Inferior parietal cortex (tissue), 1 donor: ENCODE measurements at regions not wholly inside any gene's neighbourhood (a gene's known extent, or its start where the extent isn't known, plus 50 kb on each side); places are given as distances from the start of the nearest gene placed in this dataset.
A peak's percentile ranks its signal among the peaks of the same experiment; 100 is the strongest.
"Not testable (repeated sequence)": the region's sequence is repeated elsewhere in the genome, so short reads cannot be mapped to it uniquely, and the experiment has no call there.

Experiments
- DNase-seq: peaks from one replicate; pipeline ENCODE4 v3.0.0-alpha.2; 2016; ENCODE audit errors: extremely low spot score

DNA sequence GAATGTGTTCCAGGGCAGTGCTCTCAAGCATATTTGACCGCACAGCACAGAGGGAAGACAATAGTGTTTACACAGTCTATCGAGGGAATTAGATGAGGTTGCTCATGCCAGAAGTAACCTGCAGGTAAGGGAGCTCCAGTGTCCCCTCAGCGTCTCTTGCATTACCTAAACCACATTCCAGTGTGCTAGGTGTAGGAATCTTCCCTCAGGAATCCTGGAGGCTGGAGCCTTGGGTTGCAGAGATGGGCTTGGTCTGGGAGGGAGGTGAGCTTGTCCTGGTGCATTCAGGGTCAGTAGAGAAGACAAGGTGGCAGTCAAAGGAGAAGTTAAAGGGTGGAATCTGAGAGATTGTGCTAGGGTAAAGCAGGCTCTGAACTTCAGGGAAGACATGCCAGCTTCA is 56.3 kb downstream of the SOX14 start:
- DNase-seq: no peak

DNA sequence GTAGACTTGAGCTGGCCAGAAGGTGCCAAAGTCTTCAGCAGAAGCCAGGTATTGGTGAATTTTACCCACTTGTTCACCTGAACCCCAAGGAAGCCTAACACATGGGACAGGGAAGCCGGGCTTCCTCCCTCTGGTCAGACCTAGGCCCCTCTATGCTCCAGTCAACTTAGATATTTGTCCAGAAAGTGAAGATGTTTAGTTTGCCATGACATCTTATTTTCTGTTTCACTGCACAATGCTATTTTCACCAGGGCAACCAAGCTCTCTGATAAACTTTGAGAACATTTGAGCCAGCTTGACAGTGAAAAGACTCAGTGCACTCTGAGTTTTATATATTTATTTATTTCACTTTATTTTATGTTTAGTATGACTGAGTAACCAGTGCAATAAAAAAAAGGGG is 71.0 kb downstream of the SOX14 start:
- no peak for DNase-seq

DNA sequence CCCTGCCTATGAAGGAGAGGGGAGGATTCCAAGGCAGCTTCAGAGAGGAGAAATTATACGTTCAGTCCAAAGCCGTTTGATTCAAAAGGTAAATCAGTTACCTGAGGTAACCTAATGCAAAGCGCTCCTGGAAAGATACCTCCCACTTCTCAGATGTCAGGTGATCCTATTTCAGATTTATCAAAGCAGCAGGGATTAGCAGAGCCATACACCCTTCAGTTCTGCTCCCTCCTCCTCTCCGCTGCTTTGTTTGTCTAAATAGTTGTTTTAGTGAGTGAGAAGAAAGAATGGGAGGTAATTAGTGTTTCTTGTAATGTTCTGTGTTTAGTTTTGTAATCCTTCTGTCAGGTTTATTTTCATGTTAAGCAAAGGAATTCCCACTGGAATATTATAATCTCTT is 81.1 kb downstream of the SOX14 start:
- no peak for DNase-seq

DNA sequence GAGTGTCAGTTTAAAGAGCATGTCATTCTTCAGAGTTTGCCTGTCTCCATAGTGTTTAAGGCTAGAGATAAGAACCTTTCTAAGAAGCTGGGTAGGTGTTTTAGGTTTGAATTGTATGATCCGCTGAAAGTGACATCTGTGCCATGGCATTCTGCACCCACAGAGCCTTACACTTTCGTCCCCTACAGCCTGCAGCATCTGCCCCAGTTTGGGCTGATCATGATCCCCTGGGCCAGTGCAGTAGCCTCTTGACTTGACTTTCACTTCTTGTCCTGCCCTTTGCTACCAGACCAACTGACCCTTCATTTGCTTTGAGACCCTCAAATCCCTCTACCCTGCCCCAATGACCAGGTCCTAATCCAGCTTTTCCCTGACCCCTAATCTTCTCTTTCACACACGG is 81.6 kb downstream of the SOX14 start:
- no peak for DNase-seq

DNA sequence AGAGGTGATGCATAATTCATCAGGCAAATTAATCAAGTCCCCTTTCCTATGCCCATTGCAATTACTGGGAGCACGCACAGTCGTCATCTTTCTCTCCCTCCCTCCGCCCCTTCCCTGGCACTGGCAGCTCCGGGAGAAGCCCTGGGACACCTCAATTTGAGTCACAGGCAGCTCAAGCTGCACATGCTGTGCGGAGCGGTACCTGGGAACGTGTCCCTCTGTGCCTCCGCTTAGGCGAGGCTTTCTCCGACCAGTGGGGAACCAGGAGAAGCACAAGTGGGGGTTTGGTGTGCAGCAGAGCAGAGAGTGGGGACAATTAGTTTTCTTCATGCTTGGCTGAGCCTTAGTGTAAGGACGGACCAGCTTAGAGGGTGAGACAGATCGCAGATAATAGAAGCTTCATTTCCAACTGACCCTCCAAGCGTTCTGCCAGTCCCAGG is 88.3 kb downstream of the SOX14 start:
- no peak for DNase-seq

DNA sequence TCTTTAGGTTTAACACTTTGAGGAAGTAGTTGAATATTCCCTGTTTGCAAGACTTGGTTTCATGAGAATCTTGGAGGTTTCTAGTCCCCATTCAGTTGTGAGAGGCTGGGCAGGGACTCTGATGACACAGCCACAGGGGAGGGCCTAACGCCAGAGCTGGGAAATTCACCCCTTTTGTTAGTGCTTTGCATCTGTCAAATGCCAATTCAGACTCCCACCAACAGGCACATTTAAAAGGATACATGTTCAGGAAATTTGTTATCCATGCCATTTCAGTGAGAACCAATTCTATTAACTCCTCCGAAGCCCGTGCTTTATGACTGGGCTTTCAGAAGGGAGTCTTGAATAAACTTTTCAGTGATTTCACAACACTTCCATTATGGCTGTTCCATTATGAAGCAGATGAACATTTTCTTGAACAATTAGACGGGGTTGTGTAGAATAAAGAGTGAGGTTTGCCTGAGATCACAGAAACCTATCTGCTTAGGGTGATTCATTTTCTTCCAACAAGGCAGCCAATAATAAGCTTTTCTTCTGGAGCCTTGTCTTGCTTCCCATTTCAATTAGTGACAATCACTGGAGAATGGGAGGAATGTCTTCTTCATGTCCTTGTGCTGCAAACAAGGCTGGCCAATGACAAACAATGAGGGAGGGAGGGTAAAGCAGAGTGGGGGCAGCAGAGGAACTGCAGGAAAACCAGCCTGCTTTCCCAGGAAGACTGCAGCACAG is 90.6 kb downstream of the SOX14 start:
- DNase-seq: no peak

DNA sequence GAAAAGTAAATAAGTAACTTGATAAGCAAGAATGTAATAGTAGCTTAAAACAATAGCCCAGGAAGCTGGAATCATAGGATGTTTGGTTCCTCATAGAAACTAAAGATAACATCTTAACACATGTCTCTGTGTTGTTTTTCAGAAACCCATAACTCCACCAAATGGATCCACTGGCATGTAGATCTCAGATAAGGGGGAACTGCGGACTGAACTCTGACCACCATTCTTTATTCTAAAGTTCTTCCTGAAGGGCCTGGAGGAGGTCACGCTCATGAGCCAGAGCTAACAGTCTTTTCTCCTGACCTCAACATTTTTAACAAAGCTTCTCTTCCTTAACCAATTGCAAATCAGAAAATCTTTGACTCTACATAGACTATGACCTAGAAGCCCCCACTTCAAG is 101.9 kb downstream of the SOX14 start:
- DNase-seq: no peak

DNA sequence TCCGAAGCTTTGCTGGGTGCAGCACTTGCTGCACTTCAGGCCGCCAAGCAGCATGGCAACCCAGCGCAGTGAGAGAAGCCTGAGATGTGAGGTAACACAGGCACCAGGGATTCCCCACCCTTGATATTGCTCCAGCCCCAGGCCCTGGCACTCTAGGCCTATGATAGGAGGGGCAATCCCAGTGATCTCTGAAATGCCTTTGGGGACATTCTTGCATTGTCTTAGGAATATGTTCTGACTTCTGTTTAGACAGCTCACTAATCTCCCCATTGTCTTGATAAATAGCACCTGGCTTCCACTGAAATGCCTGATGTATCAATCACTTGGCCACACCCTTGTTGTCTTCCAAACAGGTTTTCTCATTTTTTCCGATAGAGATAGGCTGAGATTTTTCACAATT is 102.8 kb downstream of the SOX14 start:
- DNase-seq: no peak

DNA sequence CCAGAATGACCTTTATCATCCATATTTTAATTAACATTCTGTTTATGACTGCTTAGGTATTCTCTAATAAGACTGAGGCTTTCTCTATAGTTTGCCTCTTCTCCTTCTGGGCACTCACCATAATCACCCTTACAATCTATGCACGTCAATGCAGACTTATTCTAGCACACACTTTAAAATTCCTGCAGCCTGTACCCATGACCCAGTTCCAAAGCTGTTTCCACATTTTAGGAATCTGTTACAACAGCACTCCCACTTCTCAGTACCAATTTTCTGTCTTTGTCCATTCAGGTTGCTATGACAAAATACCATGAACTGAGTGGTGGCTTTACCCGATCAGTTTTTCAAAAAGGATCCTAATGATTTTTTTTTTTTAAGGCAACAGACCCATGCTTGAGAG is 103.5 kb downstream of the SOX14 start:
- no peak for DNase-seq

DNA sequence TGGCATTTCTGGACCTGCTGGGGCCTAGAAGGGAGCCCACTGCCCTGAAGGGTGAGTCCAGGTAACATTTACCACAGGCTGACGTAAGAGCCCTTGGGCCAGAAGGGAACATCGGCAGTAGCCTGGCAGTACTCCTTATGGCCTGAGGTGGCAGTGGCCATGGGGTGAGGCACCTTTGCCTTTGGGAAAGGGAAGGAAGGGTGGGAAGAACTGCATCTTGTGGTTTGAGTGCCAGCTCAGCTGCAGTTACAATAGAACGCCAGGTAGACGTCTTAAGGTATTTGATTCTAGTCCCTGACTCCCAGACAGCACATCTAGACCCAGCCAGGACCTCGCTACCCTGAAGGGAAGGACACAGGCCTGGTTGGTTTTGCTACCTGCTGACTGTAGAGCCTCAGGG is 104.9 kb downstream of the SOX14 start:
- no peak for DNase-seq

DNA sequence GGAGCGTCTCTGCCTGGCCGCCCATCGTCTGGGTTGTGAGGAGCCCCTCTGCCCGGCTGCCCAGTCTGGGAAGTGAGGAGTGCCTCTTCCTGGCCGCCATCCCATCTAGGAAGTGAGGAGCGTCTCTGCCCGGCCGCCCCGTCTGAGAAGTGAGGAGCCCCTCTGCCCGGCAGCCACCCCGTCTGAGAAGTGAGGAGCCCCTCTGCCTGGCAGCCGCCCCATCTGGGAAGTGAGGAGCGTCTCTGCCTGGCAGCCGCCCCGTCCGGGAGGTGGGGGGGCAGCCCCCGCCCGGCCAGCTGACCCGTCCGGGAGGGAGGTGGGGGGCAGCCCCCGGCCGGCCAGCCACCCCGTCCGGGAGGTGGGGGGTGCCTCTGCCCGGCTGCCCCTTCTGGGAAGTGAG is 108.5 kb downstream of the SOX14 start:
- not testable (repeated sequence) for DNase-seq

DNA sequence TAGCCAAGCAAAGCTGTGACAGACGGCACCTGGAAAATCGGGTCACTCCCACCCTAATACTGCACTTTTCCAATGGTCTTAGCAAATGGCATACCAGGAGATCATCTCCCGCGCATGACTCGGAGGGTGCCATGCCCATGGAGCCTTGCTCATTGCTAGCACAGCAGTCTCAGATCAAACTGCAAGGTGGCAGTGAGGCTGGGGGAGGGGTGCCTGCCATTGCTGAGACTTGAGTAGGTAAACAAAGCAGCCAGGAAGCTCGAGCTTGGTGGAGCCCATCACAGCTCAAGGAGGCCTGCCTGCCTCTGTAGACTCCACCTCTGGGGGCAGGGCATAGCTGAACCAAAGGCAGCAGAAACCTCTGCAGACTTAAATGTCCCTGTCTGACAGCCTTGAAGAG is 113.1 kb upstream of the CLDN18 start:
- not testable (repeated sequence) for DNase-seq

DNA sequence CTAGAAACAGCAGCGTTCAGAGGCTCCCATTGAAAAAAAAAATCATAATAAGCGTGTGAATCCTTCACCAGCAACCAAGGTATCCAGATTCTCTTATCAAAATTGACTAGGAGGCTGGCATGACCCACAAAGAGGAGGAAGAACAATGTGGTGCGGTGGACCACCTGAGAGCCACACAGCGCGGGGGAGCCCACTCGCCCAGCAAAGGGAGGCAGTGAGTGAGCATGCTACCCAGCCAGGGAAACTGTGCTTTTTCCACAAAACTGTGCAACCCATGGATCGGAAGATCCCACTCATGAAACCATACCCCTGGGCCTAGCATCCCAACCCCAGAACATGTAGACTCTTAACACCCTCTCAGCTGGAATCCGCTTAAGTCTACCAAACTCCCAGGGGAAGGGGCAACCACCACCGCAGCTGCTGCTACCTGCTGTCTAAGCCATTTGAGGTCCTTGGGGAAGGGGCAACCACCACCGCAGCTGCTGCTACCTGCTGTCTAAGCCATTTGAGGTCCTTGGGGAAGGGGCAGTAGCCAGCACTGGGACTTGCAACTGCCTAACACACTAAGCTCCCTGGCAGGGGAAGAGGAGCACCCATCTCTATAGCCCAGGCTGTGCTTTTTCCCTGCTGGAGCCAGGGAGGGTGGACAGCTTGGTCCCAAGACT is 102.8 kb upstream of the CLDN18 start:
- no peak for DNase-seq

DNA sequence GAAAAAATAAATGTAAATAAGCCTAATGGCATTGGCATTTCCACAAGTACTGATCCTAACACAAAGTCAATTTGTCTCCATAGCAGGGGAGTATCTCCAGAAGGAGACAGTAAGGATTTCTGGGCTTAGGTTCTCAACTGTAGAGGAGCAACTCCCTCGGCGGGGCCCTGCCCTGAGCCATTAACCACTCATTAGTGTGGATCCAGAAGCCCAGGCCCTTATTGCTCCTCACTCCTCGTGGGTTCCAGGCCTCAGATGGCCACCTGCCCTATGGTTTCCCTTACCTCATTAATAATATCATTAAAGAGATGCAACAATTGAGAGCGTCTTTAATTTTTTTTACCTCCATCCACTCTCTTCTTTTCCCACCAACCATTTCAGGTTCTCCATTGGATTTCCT is 85.3 kb upstream of the CLDN18 start:
- no peak for DNase-seq

DNA sequence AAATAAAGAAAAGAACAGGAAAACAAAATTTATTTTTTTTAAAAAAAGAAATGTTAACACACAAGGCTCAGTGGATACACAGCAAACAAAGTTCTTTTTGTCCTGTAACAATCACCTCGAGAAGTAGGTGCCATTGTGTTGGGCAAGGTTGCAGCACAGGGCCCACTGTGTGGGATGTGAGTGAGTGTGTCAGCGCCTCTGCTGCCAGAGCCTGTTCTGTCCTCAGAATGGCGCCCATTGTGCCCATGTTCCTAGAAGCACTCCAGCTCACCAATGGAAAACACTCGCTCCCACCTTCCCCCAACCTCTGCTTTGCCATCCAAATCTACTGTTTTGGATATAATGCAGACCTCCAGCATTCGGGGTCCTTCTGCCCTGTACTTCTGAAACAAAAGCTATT is 84.9 kb upstream of the CLDN18 start:
- no peak for DNase-seq

DNA sequence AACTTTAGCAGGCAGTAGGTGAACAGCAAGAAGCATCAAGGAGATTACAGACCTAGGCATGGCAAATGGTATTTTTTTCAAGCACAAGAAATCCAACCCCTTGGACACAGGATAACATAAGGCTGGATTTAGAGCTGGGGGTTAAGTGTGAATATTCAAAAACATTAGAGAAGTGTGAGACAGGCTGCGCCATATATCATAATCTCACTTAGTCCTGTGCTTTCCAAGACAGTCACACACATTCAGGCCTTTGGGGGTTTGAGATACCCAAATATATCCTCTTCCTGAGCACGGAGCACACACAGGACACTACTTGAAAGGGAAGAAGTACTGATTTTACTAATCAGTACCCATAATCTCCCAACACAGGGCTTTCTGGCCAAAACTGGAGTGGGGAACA is 83.0 kb upstream of the CLDN18 start:
- DNase-seq: no peak

DNA sequence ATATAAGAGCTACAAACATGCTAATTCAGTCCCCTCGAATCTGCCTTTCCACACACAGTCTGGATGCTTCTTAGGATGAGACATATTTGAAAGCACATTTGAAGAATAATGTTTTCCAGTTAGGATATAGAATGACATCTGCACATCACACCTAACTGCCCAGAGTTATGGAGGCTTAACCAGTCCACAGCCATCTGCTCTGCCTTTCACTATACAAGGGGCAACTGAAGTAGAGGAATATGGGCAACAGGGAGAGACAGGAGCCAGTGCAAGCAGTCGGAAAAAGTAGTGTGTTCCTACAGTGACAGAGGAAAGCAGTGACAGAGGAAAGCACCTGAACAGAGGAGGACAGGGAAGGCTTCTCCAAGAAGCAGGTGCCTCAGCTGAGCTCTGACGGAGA is 79.0 kb upstream of the CLDN18 start:
- no peak for DNase-seq

DNA sequence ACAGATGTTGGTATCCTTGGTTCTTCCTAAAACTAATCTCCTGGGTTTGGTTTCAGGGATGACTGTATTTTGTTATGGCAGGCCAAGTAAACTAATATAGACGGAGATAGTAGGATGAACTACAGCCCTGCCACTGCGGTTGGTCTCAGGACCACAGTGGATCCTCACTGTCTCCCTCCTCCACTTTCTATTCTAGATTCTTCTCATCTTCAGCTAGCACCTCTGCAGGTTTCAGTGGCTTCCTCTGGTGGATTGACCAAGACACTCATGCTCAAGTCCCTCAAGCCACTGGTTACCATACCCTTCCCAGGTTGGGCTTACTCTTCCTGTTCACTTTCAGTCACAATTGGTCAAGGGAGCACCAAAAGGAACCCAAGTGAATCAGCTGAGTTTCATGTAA is 71.1 kb upstream of the CLDN18 start:
- DNase-seq: no peak

DNA sequence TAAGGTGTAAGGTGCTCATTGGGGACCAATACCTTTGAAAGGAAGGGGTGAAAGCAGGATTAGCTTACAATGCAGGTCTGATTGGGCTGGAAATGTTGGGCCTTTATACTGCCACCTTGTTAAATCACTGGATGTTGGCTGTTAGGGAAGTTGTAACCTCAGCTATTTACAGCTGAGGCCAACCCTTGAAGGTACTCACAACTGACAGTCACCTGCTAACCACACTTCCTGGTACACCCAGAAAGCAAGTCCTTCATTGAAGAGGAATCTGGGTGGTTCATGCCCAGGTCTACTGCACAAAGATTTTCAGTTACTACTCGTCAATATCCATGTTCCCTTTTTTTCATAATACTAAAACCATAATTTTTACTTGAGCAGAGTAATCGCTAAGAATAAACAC is 65.4 kb upstream of the CLDN18 start:
- no peak for DNase-seq

DNA sequence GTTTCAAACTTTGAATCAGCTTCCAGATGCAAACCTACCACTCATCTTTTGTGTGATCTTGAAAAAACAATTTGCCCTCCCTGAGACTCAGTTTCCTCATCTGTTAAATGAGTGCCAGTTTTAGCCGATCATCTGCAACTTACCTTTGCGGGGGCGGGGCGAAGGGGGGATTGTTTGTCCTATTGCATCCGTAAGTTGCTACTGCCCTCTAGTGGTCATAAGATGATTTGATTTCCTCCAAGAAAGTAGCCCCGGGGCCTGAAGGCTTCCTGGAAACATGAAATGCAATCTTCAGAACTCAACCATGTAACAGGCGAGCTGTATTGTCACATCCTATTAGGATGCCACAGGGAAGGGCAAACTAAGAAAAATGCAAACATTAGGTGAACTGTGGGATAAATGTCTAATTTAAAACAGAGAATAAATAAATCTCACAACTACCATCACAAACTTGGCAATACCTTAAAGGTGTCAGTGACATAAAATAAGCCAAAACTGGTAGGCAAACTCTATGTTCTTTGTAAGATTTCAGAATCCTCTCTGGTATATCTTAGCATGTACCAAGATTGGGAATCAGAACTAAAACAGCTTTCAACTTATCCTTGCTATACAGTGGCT is 63.5 kb upstream of the CLDN18 start:
- DNase-seq: peak; percentile 69

DNA sequence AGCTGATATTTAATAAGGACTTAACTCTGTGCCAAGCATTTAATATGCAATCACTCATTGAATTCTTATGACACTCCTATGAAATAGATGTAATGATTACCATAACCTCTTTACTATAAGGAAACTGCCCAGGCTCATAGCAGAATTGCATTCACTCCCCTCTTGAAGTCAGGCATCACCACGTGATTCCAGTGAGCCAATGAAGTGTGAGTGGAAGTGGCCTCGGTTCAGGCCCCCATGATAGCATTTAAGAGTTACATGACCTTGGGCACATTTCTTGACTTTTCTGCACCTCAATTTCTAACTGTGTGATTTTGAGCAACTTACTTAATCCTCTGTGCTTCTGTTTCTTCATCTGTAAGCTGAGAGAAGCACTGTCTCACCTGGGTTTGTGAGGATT is 62.8 kb upstream of the CLDN18 start:
- DNase-seq: no peak

DNA sequence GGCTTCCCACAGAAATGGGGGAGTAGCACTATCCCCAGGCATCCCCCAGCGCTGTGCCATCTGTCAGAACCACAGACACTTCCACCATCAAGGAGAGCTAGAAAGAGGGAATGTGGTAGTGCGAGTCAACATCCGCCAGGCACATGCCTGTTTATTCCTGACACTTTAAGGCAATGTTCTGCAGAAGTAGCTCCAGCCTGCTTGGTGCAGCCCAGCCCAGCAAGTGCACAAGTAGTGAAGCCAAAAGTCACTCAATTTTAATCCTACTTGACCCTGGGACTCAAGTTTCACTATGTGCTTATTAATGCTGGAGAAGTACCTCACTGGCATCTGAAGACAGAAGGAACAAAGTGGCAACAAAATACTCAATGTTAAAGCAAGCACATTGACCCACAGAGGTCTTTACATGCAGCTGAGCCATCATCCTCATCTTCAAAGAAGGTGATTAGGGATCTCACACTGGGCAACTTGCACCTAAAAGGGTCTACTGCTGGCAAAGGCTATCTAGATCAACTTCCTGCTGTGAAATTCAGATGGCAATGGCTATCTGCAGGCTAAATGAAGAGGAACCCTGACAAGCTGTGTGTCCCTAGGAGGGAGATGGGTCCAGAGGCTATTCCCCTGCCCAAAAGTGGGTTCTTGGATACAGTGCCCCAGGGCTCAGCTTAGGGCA is 61.4 kb upstream of the CLDN18 start:
- no peak for DNase-seq

DNA sequence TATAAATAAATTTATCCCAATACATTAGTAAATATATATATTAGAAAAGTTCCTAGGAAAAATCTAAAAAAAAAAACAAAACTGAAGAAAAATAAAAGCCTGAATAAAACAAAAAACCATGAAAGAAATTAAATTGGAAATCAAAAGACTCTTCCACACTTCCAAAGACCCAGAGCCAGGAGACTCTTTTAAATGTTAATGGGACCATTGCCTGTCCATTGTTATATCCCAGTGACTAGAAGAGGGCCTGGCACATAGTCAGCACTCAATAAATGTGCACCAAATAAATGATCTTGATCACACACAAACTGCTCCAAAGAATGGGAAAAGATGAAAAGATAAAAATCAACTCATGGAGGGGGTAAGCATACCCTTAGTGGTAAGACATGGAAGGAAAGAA is 51.3 kb upstream of the CLDN18 start:
- DNase-seq: no peak
